Astrocyte (in vitro differentiated cells and primary cell): ENCODE measurements at regions not wholly inside any gene's neighbourhood (a gene's known extent, or its start where the extent isn't known, plus 50 kb on each side); places are given as distances from the start of the nearest gene placed in this dataset.

Source experiments
- DNase-seq: peaks from one replicate; pipeline ENCODE4 v3.0.0-alpha.2; 2010; ENCODE audit warnings: low read depth
- FAIRE-seq: peaks from 2 replicates; lab custom pipeline; 2011; peaks lifted over from hg19 to GRCh38; lab: Jason Lieb, UNC
- H2AFZ ChIP-seq: 2 replicates; pipeline ENCODE4 v1.6.0; 2012; ENCODE audit warnings: low read depth, low read length, inconsistent platforms
- H3K27ac ChIP-seq: 2 replicates; pipeline ENCODE4 v1.5.1; 2011; ENCODE audit warnings: low read depth, low read length, inconsistent platforms
- H3K27me3 ChIP-seq: 2 replicates; pipeline ENCODE4 v1.6.0; 2011; ENCODE audit warnings: low read length, inconsistent platforms; ENCODE audit not compliant: insufficient read depth
- H3K36me3 ChIP-seq: 2 replicates; pipeline ENCODE4 v1.5.1; 2011; ENCODE audit warnings: low read length, inconsistent platforms; ENCODE audit not compliant: insufficient read depth
- H3K4me1 ChIP-seq: 2 replicates; pipeline ENCODE4 v1.5.1; 2011; ENCODE audit warnings: low read length, inconsistent platforms; ENCODE audit not compliant: insufficient read depth
- H3K4me2 ChIP-seq: 2 replicates; pipeline ENCODE4 v1.6.0; 2012; ENCODE audit warnings: low read length, inconsistent platforms
- H3K4me3 ChIP-seq: 2 replicates; pipeline ENCODE4 v1.5.1; 2011; ENCODE audit warnings: low read depth, mild to moderate bottlenecking, low read length, inconsistent platforms; ENCODE audit not compliant: insufficient read depth
- H3K79me2 ChIP-seq: 2 replicates; pipeline ENCODE4 v1.6.0; 2012; ENCODE audit warnings: mild to moderate bottlenecking, low read length, inconsistent platforms; ENCODE audit not compliant: insufficient read depth
- H3K9ac ChIP-seq: 2 replicates; pipeline ENCODE4 v1.6.0; 2012; ENCODE audit warnings: mild to moderate bottlenecking, low read length, inconsistent platforms
- H3K9me3 ChIP-seq: 2 replicates; pipeline ENCODE4 v1.5.1; 2012; ENCODE audit warnings: low read depth, mild to moderate bottlenecking, low read length, inconsistent platforms; ENCODE audit not compliant: insufficient read depth
- H4K20me1 ChIP-seq: 2 replicates; pipeline ENCODE4 v1.6.0; 2012; ENCODE audit warnings: low read length, inconsistent platforms; ENCODE audit not compliant: insufficient read depth
- H3K27ac Mint-ChIP-seq: one replicate; pipeline ENCODE4 v1.8.0; 2021; ENCODE audit warnings: mild to moderate bottlenecking, mixed read lengths; ENCODE audit not compliant: unreplicated experiment
- H3K27me3 Mint-ChIP-seq: one replicate; pipeline ENCODE4 v1.8.0; 2021; ENCODE audit warnings: low read depth, mixed read lengths; ENCODE audit not compliant: unreplicated experiment
- H3K36me3 Mint-ChIP-seq: one replicate; pipeline ENCODE4 v1.8.0; 2021; ENCODE audit warnings: low read depth, mixed read lengths; ENCODE audit not compliant: unreplicated experiment
- H3K4me1 Mint-ChIP-seq: one replicate; pipeline ENCODE4 v1.8.0; 2021; ENCODE audit warnings: low read depth, mixed read lengths; ENCODE audit not compliant: unreplicated experiment
- H3K4me3 Mint-ChIP-seq: one replicate; pipeline ENCODE4 v1.8.0; 2021; ENCODE audit warnings: mild to moderate bottlenecking, moderate library complexity, mixed read lengths; ENCODE audit not compliant: unreplicated experiment
- H3K9me3 Mint-ChIP-seq: one replicate; pipeline ENCODE4 v1.8.0; 2021; ENCODE audit warnings: mild to moderate bottlenecking, mixed read lengths; ENCODE audit not compliant: unreplicated experiment
- EZH2 ChIP-seq: IDR thresholded peaks from 2 replicates; pipeline ENCODE4 v1.6.1; 2012; ENCODE audit warnings: mild to moderate bottlenecking, low read length, inconsistent platforms; ENCODE audit not compliant: insufficient read depth
- TF ChIP-seq, protein P1 (sequence below): IDR thresholded peaks from 2 replicates; pipeline ENCODE4 v1.5.1; 2011; ENCODE audit warnings: low read depth, mild to moderate bottlenecking, inconsistent platforms, low read length, moderate library complexity; ENCODE audit not compliant: insufficient read depth

DNA sequence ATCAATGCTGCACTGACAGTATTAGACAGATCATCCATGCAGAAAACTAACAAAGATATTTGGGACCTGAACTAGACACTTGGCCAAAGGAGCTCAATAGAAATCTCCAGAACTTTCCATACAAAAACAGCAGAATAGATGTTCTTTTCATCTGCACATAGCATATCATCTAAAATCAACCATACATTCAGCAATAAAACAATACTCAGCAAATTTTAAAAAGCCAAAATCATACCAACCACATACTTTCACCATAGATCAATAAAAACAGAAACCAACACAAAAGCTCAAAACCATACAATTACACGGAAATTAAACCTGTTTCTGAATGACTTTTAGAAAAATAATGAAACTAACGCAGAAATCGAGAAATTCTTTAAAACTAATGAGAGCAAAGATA lies 592.6 kb downstream of the SLITRK5 start:
- H3K9me3 Mint-ChIP-seq = no peaks in the 10 kb centered on the region
- no peak overlapping the region for H3K27ac ChIP-seq
- no peak overlapping the region for H3K27ac Mint-ChIP-seq
- no peaks in the 10 kb centered on the region for H3K79me2 ChIP-seq
- H4K20me1 ChIP-seq = no peaks in the 10 kb centered on the region
- DNase-seq (no peak), FAIRE-seq (no peak)
- H3K27me3 ChIP-seq = no peaks in the 10 kb centered on the region
- H3K36me3 Mint-ChIP-seq = no peaks in the 10 kb centered on the region
- H3K27me3 Mint-ChIP-seq = no peaks in the 10 kb centered on the region
- H3K9me3 ChIP-seq = no peaks in the 10 kb centered on the region
- no peaks in the 10 kb centered on the region for H3K4me1 ChIP-seq
- H3K4me3 Mint-ChIP-seq = no peak overlapping the region
- H3K4me3 ChIP-seq = no peak overlapping the region
- TF ChIP-seq EZH2 = no peak
- TF ChIP-seq, protein P1, sequence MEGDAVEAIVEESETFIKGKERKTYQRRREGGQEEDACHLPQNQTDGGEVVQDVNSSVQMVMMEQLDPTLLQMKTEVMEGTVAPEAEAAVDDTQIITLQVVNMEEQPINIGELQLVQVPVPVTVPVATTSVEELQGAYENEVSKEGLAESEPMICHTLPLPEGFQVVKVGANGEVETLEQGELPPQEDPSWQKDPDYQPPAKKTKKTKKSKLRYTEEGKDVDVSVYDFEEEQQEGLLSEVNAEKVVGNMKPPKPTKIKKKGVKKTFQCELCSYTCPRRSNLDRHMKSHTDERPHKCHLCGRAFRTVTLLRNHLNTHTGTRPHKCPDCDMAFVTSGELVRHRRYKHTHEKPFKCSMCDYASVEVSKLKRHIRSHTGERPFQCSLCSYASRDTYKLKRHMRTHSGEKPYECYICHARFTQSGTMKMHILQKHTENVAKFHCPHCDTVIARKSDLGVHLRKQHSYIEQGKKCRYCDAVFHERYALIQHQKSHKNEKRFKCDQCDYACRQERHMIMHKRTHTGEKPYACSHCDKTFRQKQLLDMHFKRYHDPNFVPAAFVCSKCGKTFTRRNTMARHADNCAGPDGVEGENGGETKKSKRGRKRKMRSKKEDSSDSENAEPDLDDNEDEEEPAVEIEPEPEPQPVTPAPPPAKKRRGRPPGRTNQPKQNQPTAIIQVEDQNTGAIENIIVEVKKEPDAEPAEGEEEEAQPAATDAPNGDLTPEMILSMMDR = no peak
- H2AFZ ChIP-seq = no peak overlapping the region
- H3K36me3 ChIP-seq = no peaks in the 10 kb centered on the region
- no peak overlapping the region for H3K9ac ChIP-seq
- H3K4me2 ChIP-seq = no peak overlapping the region
- no peaks in the 10 kb centered on the region for H3K4me1 Mint-ChIP-seq

DNA sequence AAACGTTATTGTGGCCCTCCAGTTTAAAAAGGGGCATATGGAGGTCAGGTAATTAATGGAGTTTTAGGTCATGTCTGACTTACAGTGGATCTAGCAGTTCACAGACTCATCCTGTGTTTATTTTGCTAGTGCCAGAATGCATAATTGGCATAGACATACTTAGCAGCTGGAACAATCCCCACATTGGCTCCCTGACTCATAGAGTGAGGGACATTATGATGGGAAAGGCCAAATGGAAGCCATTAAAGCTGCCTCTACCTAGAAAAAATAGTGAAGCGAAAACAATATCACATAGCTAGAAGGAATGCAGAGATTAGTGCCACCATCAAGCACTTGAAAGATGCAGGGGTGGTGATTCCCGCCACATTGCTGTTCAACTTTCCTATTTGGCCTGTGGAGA lies 610.7 kb downstream of the SLITRK5 start:
- no peaks in the 10 kb centered on the region for H3K9me3 Mint-ChIP-seq
- no peaks in the 10 kb centered on the region for H3K79me2 ChIP-seq
- no peak for FAIRE-seq
- no peak overlapping the region for H2AFZ ChIP-seq
- H3K4me1 Mint-ChIP-seq = no peaks in the 10 kb centered on the region
- peaks cover 4% of the 10 kb centered on the region for H3K9me3 ChIP-seq
- H3K9ac ChIP-seq = no peak overlapping the region
- no peaks in the 10 kb centered on the region for H3K27me3 ChIP-seq
- H3K4me1 ChIP-seq = no peaks in the 10 kb centered on the region
- H3K27ac Mint-ChIP-seq = no peak overlapping the region
- TF ChIP-seq, protein P1 = no peak
- TF ChIP-seq EZH2 = no peak
- no peak overlapping the region for H3K4me3 ChIP-seq
- H3K36me3 ChIP-seq = no peaks in the 10 kb centered on the region
- H3K4me3 Mint-ChIP-seq = no peak overlapping the region
- no peaks in the 10 kb centered on the region for H3K36me3 Mint-ChIP-seq
- H3K4me2 ChIP-seq = no peak overlapping the region
- no peaks in the 10 kb centered on the region for H3K27me3 Mint-ChIP-seq
- H3K27ac ChIP-seq = no peak overlapping the region
- H4K20me1 ChIP-seq = no peaks in the 10 kb centered on the region
- no peak for DNase-seq

DNA sequence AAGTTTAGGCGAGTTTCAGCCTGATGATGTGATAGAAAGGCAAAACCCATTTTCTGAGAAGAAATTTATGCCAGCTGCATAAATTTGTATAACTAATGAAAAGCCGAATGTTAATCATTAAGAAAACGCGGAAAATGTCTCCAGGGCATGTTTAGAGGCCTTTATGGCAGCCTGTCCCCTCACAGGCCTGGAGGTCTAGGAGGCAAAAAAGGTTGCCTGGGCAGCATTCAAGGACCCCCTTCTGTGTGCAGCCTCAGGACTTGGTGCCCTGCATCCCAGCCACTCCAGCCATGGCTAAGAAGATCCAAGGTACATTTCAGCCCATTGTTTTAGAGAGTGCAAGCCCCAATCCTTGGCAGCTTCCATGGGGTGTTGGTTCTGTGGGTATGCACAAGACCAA lies 614.2 kb downstream of the SLITRK5 start:
- Histone ChIP-seq H3K9ac (no peak overlapping the region), H3K9me3 (peaks cover 4% of the 10 kb centered on the region), H2AFZ (no peak overlapping the region), H3K4me3 (no peak overlapping the region), H3K27me3 (no peaks in the 10 kb centered on the region), H3K4me2 (no peak overlapping the region), H3K79me2 (no peaks in the 10 kb centered on the region), H3K36me3 (no peaks in the 10 kb centered on the region), H3K4me1 (no peaks in the 10 kb centered on the region), H4K20me1 (no peaks in the 10 kb centered on the region), H3K27ac (no peak overlapping the region)
- H3K27me3 Mint-ChIP-seq = no peaks in the 10 kb centered on the region
- FAIRE-seq (no peak), DNase-seq (no peak)
- TF ChIP-seq, protein P1 = no peak
- no peak for TF ChIP-seq EZH2
- no peaks in the 10 kb centered on the region for H3K9me3 Mint-ChIP-seq
- H3K4me3 Mint-ChIP-seq = no peak overlapping the region
- no peak overlapping the region for H3K27ac Mint-ChIP-seq
- H3K36me3 Mint-ChIP-seq = no peaks in the 10 kb centered on the region
- no peaks in the 10 kb centered on the region for H3K4me1 Mint-ChIP-seq
